ENCODE measurements at regions not wholly inside any gene's neighbourhood (a gene's known extent, or its start where the extent isn't known, plus 50 kb on each side); places are given as distances from the start of the nearest gene placed in this dataset.

GRCh38 chr7:15891151-15891881, 204.8 kb upstream of the MEOX2 start:
- Mint-ChIP-seq H3K27me3 (peaks cover 0 to 5% (median 0%) of the 10 kb centered on the region in 5 donors), H3K27ac (no peak overlapping the region), H3K9me3 (peaks cover 0 to 27% (median 7%) of the 10 kb centered on the region in 9 donors), H3K4me1 (no peaks in the 10 kb centered on the region), H3K4me3 (no peak overlapping the region), H3K36me3 (no peaks in the 10 kb centered on the region)
- no peak for DNase-seq
- POLR2A ChIA-PET: no interaction called here
- no peak for ATAC-seq

GRCh38 chr7:15889507-15889906, 203.0 kb upstream of the MEOX2 start:
- no peak overlapping the region for H3K4me3 Mint-ChIP-seq
- DNase-seq: no peak
- POLR2A ChIA-PET: no interaction called here
- H3K4me1 Mint-ChIP-seq: no peaks in the 10 kb centered on the region
- peaks cover 0 to 3% (median 0%) of the 10 kb centered on the region in 5 donors for H3K27me3 Mint-ChIP-seq
- ATAC-seq: no peak
- no peak overlapping the region for H3K27ac Mint-ChIP-seq
- H3K9me3 Mint-ChIP-seq: peaks cover 0 to 20% (median 2%) of the 10 kb centered on the region in 9 donors
- no peaks in the 10 kb centered on the region for H3K36me3 Mint-ChIP-seq

- no peaks in the 10 kb centered on the region for H3K36me3 Mint-ChIP-seq
Observed at GRCh38 chr7:15888090-15888489, 201.6 kb upstream of the MEOX2 start.

GRCh38 chr7:15886626-15887025, 200.1 kb upstream of the MEOX2 start:
- Mint-ChIP-seq H3K27ac (no peak overlapping the region), H3K9me3 (peaks cover 0 to 24% (median 2%) of the 10 kb centered on the region in 9 donors), H3K4me3 (no peak overlapping the region), H3K27me3 (no peaks in the 10 kb centered on the region), H3K36me3 (peaks cover 0 to 4% (median 0%) of the 10 kb centered on the region in 3 donors), H3K4me1 (no peaks in the 10 kb centered on the region)
- POLR2A ChIA-PET: no interaction called here
- no peak for ATAC-seq
- no peak for DNase-seq

More at GRCh38 chr7:15888090-15888489, 201.6 kb upstream of the MEOX2 start:
- Mint-ChIP-seq H3K9me3 (peaks cover 0 to 19% (median 0%) of the 10 kb centered on the region in 9 donors), H3K4me3 (no peak overlapping the region), H3K27ac (no peak overlapping the region), H3K4me1 (no peaks in the 10 kb centered on the region), H3K27me3 (no peaks in the 10 kb centered on the region)
- POLR2A ChIA-PET: no interaction called here
- DNase-seq: no peak
- ATAC-seq: no peak

GRCh38 chr7:15885678-15886077, 199.2 kb upstream of the MEOX2 start:
- POLR2A ChIA-PET: no interaction called here
- no peak for ATAC-seq

GRCh38 chr7:15874774-15875173, 188.3 kb upstream of the MEOX2 start:
- Mint-ChIP-seq H3K4me3 (no peak overlapping the region), H3K27me3 (no peaks in the 10 kb centered on the region), H3K27ac (no peak overlapping the region), H3K36me3 (no peaks in the 10 kb centered on the region), H3K4me1 (no peaks in the 10 kb centered on the region), H3K9me3 (peaks cover 0 to 18% (median 5%) of the 10 kb centered on the region in 9 donors)
- ATAC-seq (no peak), DNase-seq (no peak)
- POLR2A ChIA-PET: no interaction called here

More at GRCh38 chr7:15885678-15886077, 199.2 kb upstream of the MEOX2 start:
- Mint-ChIP-seq H3K27me3 (no peaks in the 10 kb centered on the region), H3K36me3 (peaks cover 0 to 5% (median 0%) of the 10 kb centered on the region in 3 donors), H3K4me1 (no peaks in the 10 kb centered on the region), H3K9me3 (peaks cover 0 to 34% (median 2%) of the 10 kb centered on the region in 9 donors), H3K27ac (no peak overlapping the region), H3K4me3 (no peak overlapping the region)
- no peak for DNase-seq

GRCh38 chr7:15870347-15870746, 183.9 kb upstream of the MEOX2 start:
- POLR2A ChIA-PET: no interaction called here
- ATAC-seq (no peak), DNase-seq (no peak)
- Mint-ChIP-seq H3K4me1 (no peaks in the 10 kb centered on the region), H3K9me3 (peaks cover 0 to 9% (median 3%) of the 10 kb centered on the region in 9 donors), H3K27me3 (no peaks in the 10 kb centered on the region), H3K27ac (no peak overlapping the region), H3K36me3 (no peaks in the 10 kb centered on the region), H3K4me3 (no peak overlapping the region)

GRCh38 chr7:15867441-15867840, 181.0 kb upstream of the MEOX2 start:
- ATAC-seq: no peak
- DNase-seq: no peak
- Mint-ChIP-seq H3K4me3 (no peak overlapping the region), H3K9me3 (peaks cover 0 to 11% (median 3%) of the 10 kb centered on the region in 9 donors), H3K4me1 (no peaks in the 10 kb centered on the region), H3K36me3 (no peaks in the 10 kb centered on the region), H3K27me3 (no peaks in the 10 kb centered on the region), H3K27ac (no peak overlapping the region)
- POLR2A ChIA-PET: no interaction called here

GRCh38 chr7:15866753-15867152, 180.3 kb upstream of the MEOX2 start:
- no peaks in the 10 kb centered on the region for H3K27me3 Mint-ChIP-seq
- H3K36me3 Mint-ChIP-seq: no peaks in the 10 kb centered on the region
- POLR2A ChIA-PET: no interaction called here
- ATAC-seq (no peak), DNase-seq (no peak)
- H3K27ac Mint-ChIP-seq: no peak overlapping the region
- no peaks in the 10 kb centered on the region for H3K4me1 Mint-ChIP-seq
- H3K9me3 Mint-ChIP-seq: peaks cover 0 to 11% (median 3%) of the 10 kb centered on the region in 9 donors
- H3K4me3 Mint-ChIP-seq: no peak overlapping the region

- H3K4me1 Mint-ChIP-seq: no peaks in the 10 kb centered on the region
- no peaks in the 10 kb centered on the region for H3K36me3 Mint-ChIP-seq
- POLR2A ChIA-PET: no interaction called here
- no peaks in the 10 kb centered on the region for H3K27me3 Mint-ChIP-seq
- H3K4me3 Mint-ChIP-seq: no peak overlapping the region
- H3K9me3 Mint-ChIP-seq: peaks cover 0 to 11% (median 4%) of the 10 kb centered on the region in 9 donors
- DNase-seq (no peak), ATAC-seq (no peak)
- H3K27ac Mint-ChIP-seq: no peak overlapping the region
Observed at GRCh38 chr7:15864626-15864991, 178.1 kb upstream of the MEOX2 start.

- Mint-ChIP-seq H3K4me3 (no peak overlapping the region), H3K27ac (no peak overlapping the region), H3K4me1 (no peaks in the 10 kb centered on the region), H3K9me3 (peaks cover 0 to 11% (median 4%) of the 10 kb centered on the region in 9 donors), H3K36me3 (no peaks in the 10 kb centered on the region), H3K27me3 (no peaks in the 10 kb centered on the region)
- POLR2A ChIA-PET: no interaction called here
- ATAC-seq (no peak), DNase-seq (no peak)
Observed at GRCh38 chr7:15863951-15864625, 177.6 kb upstream of the MEOX2 start.

GRCh38 chr7:15862781-15863165, 176.3 kb upstream of the MEOX2 start:
- Mint-ChIP-seq H3K4me3 (no peak overlapping the region), H3K36me3 (no peaks in the 10 kb centered on the region), H3K9me3 (peaks cover 0 to 21% (median 6%) of the 10 kb centered on the region in 9 donors), H3K4me1 (no peaks in the 10 kb centered on the region), H3K27me3 (no peaks in the 10 kb centered on the region), H3K27ac (no peak overlapping the region)
- no peak for DNase-seq
- POLR2A ChIA-PET: no interaction called here
- ATAC-seq: no peak

- POLR2A ChIA-PET: no interaction called here
- Mint-ChIP-seq H3K36me3 (no peaks in the 10 kb centered on the region), H3K27me3 (no peaks in the 10 kb centered on the region), H3K27ac (no peak overlapping the region), H3K4me1 (no peaks in the 10 kb centered on the region), H3K9me3 (peaks cover 0 to 21% (median 8%) of the 10 kb centered on the region in 9 donors), H3K4me3 (no peak overlapping the region)
- ATAC-seq (no peak), DNase-seq (no peak)
Observed at GRCh38 chr7:15862016-15862780, 175.7 kb upstream of the MEOX2 start.
